ENCODE measurements at regions not wholly inside any gene's neighbourhood (a gene's known extent, or its start where the extent isn't known, plus 50 kb on each side); places are given as distances from the start of the nearest gene placed in this dataset.

- Mint-ChIP-seq H3K36me3 (ENCODE audit: low read depth) (peaks cover 4% of the 10 kb centered on the region), H3K9me3 (ENCODE audit: low read depth) (peaks cover 9% of the 10 kb centered on the region), H3K27ac (no peak overlapping the region), H3K4me3 (no peak overlapping the region), H3K4me1 (peaks cover 36% of the 10 kb centered on the region), H3K27me3 (no peaks in the 10 kb centered on the region)
- DNase-seq (no peak), ATAC-seq (no peak)
- intact Hi-C loops (cut with DNase I, micrococcal nuclease): loop anchor here in 1 of 2 experiments (5.0 kb wide), 1 partner anchor 97 kb away; the partner anchor contains the start of gene CXCR4
- POLR2A ChIA-PET: no interaction called here
- CTCF ChIA-PET: interaction anchor here (0.5 kb wide), 1 partner anchor 1842 kb away, joined by 4 read pairs; no protein-coding TSS in a partner anchor
Measured at GRCh38 chr2:136214307-136215200, 96.6 kb upstream of the CXCR4 start.

- no peak for DNase-seq
- ChIA-PET CTCF (interaction anchor here (0.9 to 1.0 kb wide), 2 partner anchors 23 to 300 kb away, joined by 3 to 4 read pairs; no protein-coding TSS in a partner anchor), POLR2A (no interaction called here)
- H3K27ac Mint-ChIP-seq: no peak overlapping the region
- peaks cover 15% of the 10 kb centered on the region for H3K9me3 Mint-ChIP-seq (ENCODE audit: low read depth)
- no peaks in the 10 kb centered on the region for H3K27me3 Mint-ChIP-seq
- H3K36me3 Mint-ChIP-seq (ENCODE audit: low read depth): peaks cover 4% of the 10 kb centered on the region
- no peak overlapping the region for H3K4me3 Mint-ChIP-seq
- peaks cover 36% of the 10 kb centered on the region for H3K4me1 Mint-ChIP-seq
- intact Hi-C loops (cut with DNase I, micrococcal nuclease): loop anchor here (2.0 to 5.0 kb wide), 4 partner anchors 25 to 169 kb away; partner anchors contain the start of gene CXCR4 (in 1 of the 2)
- ATAC-seq: no peak
Measured at GRCh38 chr2:136213836-136214235, 95.9 kb upstream of the CXCR4 start.

GRCh38 chr2:136212426-136213378, 94.8 kb upstream of the CXCR4 start:
- ATAC-seq (peak; percentile 95), DNase-seq (peak; percentile 51)
- intact Hi-C loops (cut with DNase I, micrococcal nuclease): loop anchor here (2.0 to 5.0 kb wide), 4 partner anchors 26 to 170 kb away; partner anchors contain the start of gene CXCR4 (in 1 of the 2)
- H3K9me3 Mint-ChIP-seq (ENCODE audit: low read depth): peaks cover 15% of the 10 kb centered on the region
- peaks cover 4% of the 10 kb centered on the region for H3K36me3 Mint-ChIP-seq (ENCODE audit: low read depth)
- CTCF ChIA-PET: interaction anchor here (0.7 to 1.1 kb wide), 4 partner anchors 22 to 299 kb away, joined by 3 to 4 read pairs (median 4); no protein-coding TSS in a partner anchor
- H3K27me3 Mint-ChIP-seq: no peaks in the 10 kb centered on the region
- H3K27ac Mint-ChIP-seq: peak overlapping the region; percentile 72
- H3K4me1 Mint-ChIP-seq: peaks cover 42% of the 10 kb centered on the region
- no peak overlapping the region for H3K4me3 Mint-ChIP-seq
- POLR2A ChIA-PET: interaction anchor here (0.8 to 1.2 kb wide), 3 partner anchors 24 to 170 kb away, joined by 3 to 8 read pairs (median 3); no protein-coding TSS in a partner anchor

GRCh38 chr2:136211701-136212100, 93.8 kb upstream of the CXCR4 start:
- Mint-ChIP-seq H3K27me3 (no peaks in the 10 kb centered on the region), H3K36me3 (ENCODE audit: low read depth) (peaks cover 4% of the 10 kb centered on the region), H3K4me1 (peaks cover 52% of the 10 kb centered on the region), H3K27ac (no peak overlapping the region), H3K4me3 (no peak overlapping the region), H3K9me3 (ENCODE audit: low read depth) (peaks cover 15% of the 10 kb centered on the region)
- intact Hi-C loops (cut with DNase I, micrococcal nuclease): loop anchor here (2.0 to 5.0 kb wide), 4 partner anchors 27 to 171 kb away; partner anchors contain the start of gene CXCR4 (in 1 of the 2)
- ATAC-seq (no peak), DNase-seq (no peak)
- ChIA-PET POLR2A (no interaction called here), CTCF (interaction anchor here (1.1 kb wide), 1 partner anchor 165 kb away, joined by 4 read pairs; no protein-coding TSS in a partner anchor)

GRCh38 chr2:136210822-136211221, 92.9 kb upstream of the CXCR4 start:
- Mint-ChIP-seq H3K27ac (peak overlapping the region; percentile 8), H3K9me3 (ENCODE audit: low read depth) (peaks cover 15% of the 10 kb centered on the region), H3K4me1 (peaks cover 59% of the 10 kb centered on the region), H3K36me3 (ENCODE audit: low read depth) (peaks cover 4% of the 10 kb centered on the region), H3K4me3 (no peak overlapping the region), H3K27me3 (no peaks in the 10 kb centered on the region)
- ChIA-PET CTCF (no interaction called here), POLR2A (no interaction called here)
- intact Hi-C loops (cut with DNase I, micrococcal nuclease): loop anchor here in 1 of 2 experiments (5.0 kb wide), 1 partner anchor 94 kb away; the partner anchor contains the start of gene CXCR4
- DNase-seq (no peak), ATAC-seq (no peak)

- no peak for ATAC-seq
- H3K27me3 Mint-ChIP-seq: peaks cover 2% of the 10 kb centered on the region
- H3K36me3 Mint-ChIP-seq (ENCODE audit: low read depth): peaks cover 7% of the 10 kb centered on the region
- H3K4me3 Mint-ChIP-seq: no peak overlapping the region
- intact Hi-C loops (cut with DNase I, micrococcal nuclease): loop anchor here in 1 of 2 experiments (5.0 kb wide), 1 partner anchor 93 kb away; the partner anchor contains the start of gene CXCR4
- no peak for DNase-seq
- ChIA-PET POLR2A (no interaction called here), CTCF (interaction anchor here (0.6 kb wide), 1 partner anchor 33 kb away, joined by 3 read pairs; no protein-coding TSS in a partner anchor)
- H3K9me3 Mint-ChIP-seq (ENCODE audit: low read depth): peaks cover 15% of the 10 kb centered on the region
- peak overlapping the region; percentile 8 for H3K27ac Mint-ChIP-seq
- peaks cover 59% of the 10 kb centered on the region for H3K4me1 Mint-ChIP-seq
Measured at GRCh38 chr2:136210455-136210805, 92.5 kb upstream of the CXCR4 start.

GRCh38 chr2:136209561-136210454, 91.9 kb upstream of the CXCR4 start:
- no peak overlapping the region for H3K27ac Mint-ChIP-seq
- POLR2A ChIA-PET: no interaction called here

GRCh38 chr2:136208682-136209420, 90.9 kb upstream of the CXCR4 start:
- Mint-ChIP-seq H3K27ac (no peak overlapping the region), H3K9me3 (ENCODE audit: low read depth) (peaks cover 15% of the 10 kb centered on the region), H3K4me1 (peaks cover 56% of the 10 kb centered on the region), H3K36me3 (ENCODE audit: low read depth) (peaks cover 7% of the 10 kb centered on the region), H3K27me3 (peaks cover 2% of the 10 kb centered on the region), H3K4me3 (no peak overlapping the region)
- DNase-seq (no peak), ATAC-seq (no peak)
- ChIA-PET CTCF (no interaction called here), POLR2A (no interaction called here)
- intact Hi-C loops (cut with DNase I, micrococcal nuclease): no loop called here

More at GRCh38 chr2:136209561-136210454, 91.9 kb upstream of the CXCR4 start:
- Mint-ChIP-seq H3K4me1 (peaks cover 59% of the 10 kb centered on the region), H3K27me3 (peaks cover 2% of the 10 kb centered on the region), H3K4me3 (no peak overlapping the region), H3K36me3 (ENCODE audit: low read depth) (peaks cover 7% of the 10 kb centered on the region), H3K9me3 (ENCODE audit: low read depth) (peaks cover 15% of the 10 kb centered on the region)
- no peak for DNase-seq
- intact Hi-C loops (cut with DNase I, micrococcal nuclease): loop anchor here in 1 of 2 experiments (5.0 kb wide), 1 partner anchor 93 kb away; the partner anchor contains the start of gene CXCR4
- no peak for ATAC-seq
- CTCF ChIA-PET: interaction anchor here (0.6 kb wide), 1 partner anchor 32 kb away, joined by 3 read pairs; no protein-coding TSS in a partner anchor

- no peak for DNase-seq
- peaks cover 45% of the 10 kb centered on the region for H3K4me1 Mint-ChIP-seq
- H3K27me3 Mint-ChIP-seq: peaks cover 2% of the 10 kb centered on the region
- H3K9me3 Mint-ChIP-seq (ENCODE audit: low read depth): peaks cover 15% of the 10 kb centered on the region
- H3K4me3 Mint-ChIP-seq: no peak overlapping the region
- intact Hi-C loops (cut with DNase I, micrococcal nuclease): loop anchor here (2.0 kb wide), 4 partner anchors 73 to 175 kb away; no protein-coding TSS in a partner anchor
- peaks cover 7% of the 10 kb centered on the region for H3K36me3 Mint-ChIP-seq (ENCODE audit: low read depth)
- ChIA-PET POLR2A (interaction anchor here (1.0 to 1.6 kb wide), 3 partner anchors 31 to 75 kb away, joined by 3 to 7 read pairs (median 4); no protein-coding TSS in a partner anchor), CTCF (interaction anchor here (0.6 to 1.6 kb wide), 6 partner anchors 11 to 294 kb away, joined by 3 to 6 read pairs (median 3); no protein-coding TSS in a partner anchor)
- no peak for ATAC-seq
- peak overlapping the region; percentile 88 for H3K27ac Mint-ChIP-seq
Measured at GRCh38 chr2:136207665-136208064, 89.7 kb upstream of the CXCR4 start.

Measured in activated CD4-positive, alpha-beta T cell treated with anti-CD3 and anti-CD28 coated beads for 36 hours (primary cell).